ENCODE measurements at regions not wholly inside any gene's neighbourhood (a gene's known extent, or its start where the extent isn't known, plus 50 kb on each side); places are given as distances from the start of the nearest gene placed in this dataset.

DNA sequence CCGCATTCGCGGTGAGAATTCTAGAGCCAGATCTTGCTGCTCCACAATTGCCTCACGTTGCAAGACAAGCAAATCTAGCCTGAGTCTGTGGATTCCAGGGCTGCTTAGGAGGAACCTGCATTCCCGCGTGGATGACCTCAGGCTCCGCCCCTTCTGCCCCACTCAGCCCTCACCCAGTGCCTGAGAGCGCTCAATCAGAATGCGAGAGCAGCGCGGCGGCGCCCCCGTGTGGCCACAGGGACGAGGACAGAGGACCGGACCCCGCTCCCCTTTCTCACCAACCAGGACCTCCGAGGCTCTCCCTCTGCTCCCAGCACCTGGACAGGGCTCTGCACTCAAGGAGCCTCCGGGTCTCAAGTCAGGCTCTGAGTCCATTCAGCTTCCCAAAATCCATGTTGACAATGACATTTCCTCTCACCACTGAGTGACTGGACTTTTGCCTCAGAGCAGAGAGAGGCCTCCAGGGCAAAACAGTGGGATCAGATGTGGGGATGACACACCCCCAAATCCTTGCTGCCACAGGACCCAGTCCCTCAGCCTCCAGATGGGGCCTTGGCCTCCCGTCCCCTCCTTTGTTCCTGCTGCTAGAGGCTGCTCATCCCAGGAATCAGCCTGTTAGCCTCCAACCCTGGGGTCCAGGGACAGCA, 52.0 kb downstream of the RPP21 start:
- peak; percentile 79 for DNase-seq

DNA sequence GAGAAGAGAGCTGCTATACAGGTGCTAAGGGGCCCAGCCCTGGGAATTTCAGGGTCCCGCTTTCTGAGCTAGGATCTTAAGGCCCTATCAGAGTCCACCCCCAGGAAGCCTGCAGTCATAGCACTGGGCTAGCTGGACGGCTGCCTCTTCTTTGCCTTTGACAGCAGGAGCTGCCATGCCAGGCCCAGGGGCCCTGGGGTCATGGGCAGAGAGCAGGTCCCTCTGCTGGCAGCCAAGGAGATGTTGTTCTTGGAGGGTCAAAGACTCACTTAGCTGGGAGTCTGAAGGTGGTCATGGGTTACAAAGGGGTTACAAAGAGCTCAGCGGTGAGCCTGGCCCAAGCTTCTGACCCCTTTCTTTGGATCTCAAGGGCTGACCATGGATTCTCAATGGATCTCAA, 52.7 kb downstream of the RPP21 start:
- no peak for DNase-seq

DNA sequence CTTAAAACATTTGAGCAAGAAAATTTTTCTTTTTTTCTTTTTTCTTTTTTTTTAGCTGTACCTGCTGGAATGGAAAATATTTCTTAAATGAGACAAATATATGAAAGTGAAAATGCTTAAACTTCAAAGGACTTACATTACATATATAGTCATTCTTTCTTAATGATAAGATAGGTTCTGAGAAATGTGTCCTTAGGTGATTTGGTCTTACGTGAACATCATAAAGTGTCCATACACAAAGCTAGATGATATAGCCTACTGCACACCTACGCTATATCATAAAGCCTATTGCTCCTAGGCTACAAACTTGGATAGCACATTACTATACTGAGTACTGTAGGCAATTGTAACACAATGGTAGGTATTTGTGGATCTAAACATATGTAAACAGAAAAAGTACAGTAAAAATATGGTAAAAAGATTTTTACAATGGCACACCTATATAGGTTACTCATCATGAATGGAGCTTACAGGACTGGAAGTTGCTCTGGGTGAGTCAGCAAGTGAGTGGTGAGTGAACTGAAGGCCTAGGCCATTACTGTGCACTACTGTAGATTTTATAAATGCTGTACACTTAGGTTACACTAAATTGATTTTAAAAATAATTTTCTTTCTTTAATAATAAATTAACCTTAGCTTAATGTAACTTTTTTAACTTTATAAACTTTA, 54.6 kb downstream of the RPP21 start:
- no peak for DNase-seq

DNA sequence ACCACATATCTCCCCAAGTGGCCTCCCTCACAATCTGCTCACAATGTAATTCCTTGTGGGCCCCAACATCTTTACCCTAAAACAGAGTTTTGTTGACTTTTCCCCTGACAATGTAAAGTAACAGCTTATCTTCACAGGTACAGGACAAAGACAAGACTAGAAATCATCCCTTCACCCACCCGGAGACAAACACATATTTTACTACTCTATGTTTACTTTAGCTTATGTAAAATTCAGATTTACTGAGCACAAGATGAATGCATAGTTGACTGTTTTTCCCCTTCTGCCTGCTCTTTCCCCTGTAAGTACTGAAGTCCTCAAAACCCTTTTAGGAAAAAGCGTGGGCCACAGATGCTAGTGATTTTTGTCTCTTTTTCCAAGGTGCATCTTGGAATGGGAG, 61.0 kb downstream of the RPP21 start:
- no peak for DNase-seq

DNA sequence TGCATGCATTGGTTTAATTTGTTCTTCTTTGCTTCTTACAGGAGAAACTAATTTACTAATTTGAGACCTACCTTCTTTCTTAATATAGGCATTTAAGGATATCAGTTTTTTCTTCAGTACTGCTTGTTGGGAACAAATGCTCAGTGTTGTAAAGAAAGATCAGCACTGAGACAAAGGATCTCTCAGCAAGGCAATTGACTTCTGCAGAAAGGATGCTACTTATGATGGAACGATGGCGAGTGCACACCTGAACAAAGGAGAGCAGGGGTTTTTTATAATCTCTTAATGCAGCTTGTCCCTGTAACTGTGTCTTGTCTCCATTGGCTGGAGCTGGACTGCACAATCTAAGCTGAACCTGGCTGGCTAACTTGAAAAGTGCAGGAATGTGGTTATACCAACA, 64.2 kb downstream of the RPP21 start:
- DNase-seq = no peak

DNA sequence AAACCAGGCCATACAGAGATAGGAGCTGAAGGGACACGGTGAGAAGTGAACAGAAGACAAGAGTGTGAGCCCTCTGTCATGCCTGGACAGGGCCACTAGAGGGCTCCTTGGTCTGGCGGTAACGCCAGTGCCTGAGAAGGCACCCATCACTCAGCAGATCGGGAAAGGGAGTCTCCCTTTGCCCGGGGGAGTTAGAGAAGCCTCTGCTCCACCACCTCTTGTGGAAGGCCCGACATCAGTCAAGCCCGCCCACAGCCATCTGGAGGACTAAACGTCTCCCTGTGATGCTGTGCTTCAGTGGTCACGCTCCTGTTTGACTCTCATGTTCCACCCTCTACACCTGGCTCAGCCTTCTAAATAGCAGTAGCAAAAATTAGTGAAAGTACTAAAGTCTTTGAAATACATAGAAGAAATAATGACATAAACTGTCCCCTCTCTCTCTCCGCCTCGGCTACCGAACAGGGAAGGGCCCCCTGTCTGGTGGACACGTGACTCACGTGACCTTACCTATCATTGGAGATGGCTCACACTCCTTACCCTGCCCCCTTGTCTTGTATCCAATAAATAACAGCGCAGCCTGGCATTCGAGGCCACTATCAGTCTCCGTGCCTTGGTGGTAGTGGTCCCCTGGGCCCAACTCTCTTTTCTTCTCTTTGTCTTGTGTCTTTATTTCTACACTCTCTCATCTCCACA, 66.7 kb downstream of the RPP21 start:
- peak; percentile 61 for DNase-seq

DNA sequence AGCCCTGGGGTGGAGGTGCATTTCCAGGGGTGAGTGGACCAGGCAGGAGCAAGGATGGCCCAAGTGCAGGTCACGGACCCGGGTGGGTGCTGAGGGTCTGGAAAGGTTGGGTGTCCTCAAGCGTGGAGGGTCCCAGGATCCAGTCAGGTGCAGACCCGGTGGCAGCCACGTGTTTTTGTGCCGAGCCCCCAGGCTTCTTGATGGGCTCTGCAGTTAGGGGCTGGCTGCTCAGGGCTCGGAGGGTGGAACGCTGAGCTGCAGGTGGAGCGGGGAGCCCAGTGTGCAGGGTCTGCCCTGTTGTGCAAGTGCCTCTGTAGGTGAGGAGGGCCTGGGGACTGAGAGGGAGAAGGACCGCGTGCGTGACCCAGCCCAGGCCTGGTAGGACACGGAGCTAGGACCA, 70.9 kb upstream of the HLA-E start:
- no peak for DNase-seq

DNA sequence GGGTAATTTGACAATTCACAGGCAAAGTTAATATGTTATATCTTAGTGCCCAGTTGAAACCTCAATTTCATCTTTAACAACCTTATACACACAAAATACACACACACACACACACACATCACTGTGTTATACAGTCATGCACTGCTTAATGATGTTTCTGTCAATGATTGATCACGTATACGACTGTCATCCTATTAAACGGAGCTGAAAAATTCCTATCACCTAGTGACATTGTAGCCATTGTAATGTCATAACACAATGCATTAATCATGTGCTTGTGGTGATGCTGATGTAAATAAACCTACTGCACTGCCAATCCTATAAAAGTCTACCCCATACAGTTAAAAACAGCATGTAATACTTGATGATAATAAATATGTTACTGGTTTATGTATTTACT, 64.8 kb upstream of the HLA-E start:
- DNase-seq = no peak
